ENCODE measurements at regions not wholly inside any gene's neighbourhood (a gene's known extent, or its start where the extent isn't known, plus 50 kb on each side); places are given as distances from the start of the nearest gene placed in this dataset.

DNA sequence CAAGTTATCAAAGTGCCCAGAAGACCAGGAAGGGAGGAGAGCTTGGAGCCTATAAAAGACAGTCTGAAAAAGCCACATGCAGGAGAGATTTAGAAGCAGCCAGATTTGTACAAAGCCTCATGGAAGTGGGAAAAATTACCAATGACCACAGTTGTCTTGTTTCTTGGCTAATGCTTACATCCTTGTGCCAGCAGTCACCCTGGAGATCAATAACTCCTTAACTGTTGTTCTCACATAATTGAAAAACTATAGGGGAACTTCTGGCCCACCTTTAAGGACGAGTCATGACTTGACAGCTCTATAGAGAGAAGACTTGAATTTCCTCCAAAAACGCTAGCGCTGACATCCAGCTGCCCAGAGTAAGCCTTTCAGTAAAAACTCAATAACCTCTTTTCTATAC is 313.1 kb downstream of the GALC start:
- Histone ChIP-seq H3K4me3 (ENCODE audit: control insufficient read depth in 1 of 7, extremely low read depth in 1 of 7, insufficient read depth in 4 of 7, low read depth in 2 of 7, low read length in 6 of 7) (no peak overlapping the region), H3K27ac (ENCODE audit: insufficient read depth in 1 of 2, low read depth in 1 of 2, low read length in 2 of 2, poor library complexity in 1 of 2, severe bottlenecking in 2 of 2) (no peak overlapping the region), H3K4me1 (ENCODE audit: control extremely low read depth in 1 of 4, control insufficient read depth in 4 of 4, insufficient read depth in 4 of 4, low read length in 3 of 4) (no peaks in the 10 kb centered on the region), H3K36me3 (ENCODE audit: control insufficient read depth in 4 of 4, insufficient read depth in 4 of 4, low read length in 3 of 4) (no peaks in the 10 kb centered on the region), H3K9me3 (ENCODE audit: control extremely low read depth in 1 of 5, control insufficient read depth in 4 of 5, insufficient read depth in 2 of 5, low read depth in 1 of 5, low read length in 4 of 5) (peaks cover 0 to 3% (median 0%) of the 10 kb centered on the region in 5 experiments), H3K27me3 (replicated peaks in 2 of 5; ENCODE audit: control insufficient read depth in 4 of 5, insufficient read depth in 5 of 5, low read length in 4 of 5) (no peaks in the 10 kb centered on the region)
- ChIA-PET POLR2A (no interaction called here), CTCF (no interaction called here)
- WGBS (ENCODE audit: insufficient coverage), result 100% methylated on average over 2 of the region's 3 CpGs
- no peak for DNase-seq

DNA sequence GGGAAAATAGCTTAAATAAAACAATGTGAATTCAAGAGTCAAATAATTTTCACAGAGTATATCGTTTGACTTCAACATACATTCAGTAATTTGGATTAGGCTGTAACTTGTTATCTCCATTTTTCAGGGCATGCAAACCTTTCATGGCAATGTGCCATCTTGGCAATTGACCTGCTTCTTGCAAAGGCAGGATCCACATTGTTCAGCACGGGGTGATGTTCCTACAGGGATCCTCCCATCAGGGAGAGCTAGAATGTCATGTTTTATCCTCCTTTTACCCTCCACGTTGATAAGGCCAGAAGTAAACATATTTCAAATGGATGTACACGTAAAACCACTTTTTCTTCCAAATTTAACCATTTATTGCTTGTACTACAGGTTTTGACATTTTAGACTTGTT is 314.4 kb downstream of the GALC start:
- H3K9me3 ChIP-seq (ENCODE audit: control extremely low read depth in 1 of 5, control insufficient read depth in 4 of 5, insufficient read depth in 2 of 5, low read depth in 1 of 5, low read length in 4 of 5), result peaks cover 0 to 3% (median 0%) of the 10 kb centered on the region in 5 experiments
- no peak overlapping the region for H3K4me3 ChIP-seq (ENCODE audit: control insufficient read depth in 1 of 7, extremely low read depth in 1 of 7, insufficient read depth in 4 of 7, low read depth in 2 of 7, low read length in 6 of 7)
- DNase-seq, result no peak
- no peaks in the 10 kb centered on the region for H3K27me3 ChIP-seq (replicated peaks in 2 of 5; ENCODE audit: control insufficient read depth in 4 of 5, insufficient read depth in 5 of 5, low read length in 4 of 5)
- WGBS (ENCODE audit: insufficient coverage), result 88% methylated on average over 4 of the region's 4 CpGs
- ChIA-PET CTCF (no interaction called here), POLR2A (no interaction called here)
- no peaks in the 10 kb centered on the region for H3K36me3 ChIP-seq (ENCODE audit: control insufficient read depth in 4 of 4, insufficient read depth in 4 of 4, low read length in 3 of 4)
- no peak overlapping the region for H3K27ac ChIP-seq (ENCODE audit: insufficient read depth in 1 of 2, low read depth in 1 of 2, low read length in 2 of 2, poor library complexity in 1 of 2, severe bottlenecking in 2 of 2)
- H3K4me1 ChIP-seq (ENCODE audit: control extremely low read depth in 1 of 4, control insufficient read depth in 4 of 4, insufficient read depth in 4 of 4, low read length in 3 of 4), result no peaks in the 10 kb centered on the region

DNA sequence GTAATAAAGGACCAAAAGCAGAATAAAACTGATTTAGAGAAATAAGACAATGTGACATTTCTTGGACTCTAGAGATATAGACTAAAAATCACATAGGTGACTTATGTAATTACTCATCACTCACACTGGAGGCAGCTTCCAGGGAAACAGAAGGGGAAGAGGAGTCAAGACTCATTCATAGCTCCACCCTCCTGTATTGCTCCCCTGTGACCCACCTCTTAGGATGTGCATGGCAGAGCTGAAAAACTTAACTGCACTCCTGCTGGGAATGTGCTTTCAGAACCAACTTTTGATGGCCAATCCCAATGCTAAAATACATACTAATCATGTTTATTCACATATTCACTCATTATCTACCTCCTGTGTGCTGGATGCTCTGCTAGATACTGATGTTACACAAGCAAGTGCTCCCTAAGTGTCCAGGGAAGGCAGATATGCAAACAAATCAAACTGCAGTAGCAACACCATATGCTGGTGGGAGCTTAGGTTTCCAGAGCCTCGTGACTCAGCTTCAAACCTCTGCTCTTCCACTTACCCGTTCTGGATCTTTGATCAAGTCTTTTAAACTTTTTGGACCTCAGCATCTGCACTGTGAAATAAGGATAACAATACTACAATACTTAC is 316.1 kb downstream of the GALC start:
- CTCF ChIA-PET, result no interaction called here
- Histone ChIP-seq H3K27me3 (replicated peaks in 2 of 5; ENCODE audit: control insufficient read depth in 4 of 5, insufficient read depth in 5 of 5, low read length in 4 of 5) (no peaks in the 10 kb centered on the region), H3K4me3 (ENCODE audit: control insufficient read depth in 1 of 7, extremely low read depth in 1 of 7, insufficient read depth in 4 of 7, low read depth in 2 of 7, low read length in 6 of 7) (no peak overlapping the region), H3K27ac (ENCODE audit: insufficient read depth in 1 of 2, low read depth in 1 of 2, low read length in 2 of 2, poor library complexity in 1 of 2, severe bottlenecking in 2 of 2) (no peak overlapping the region), H3K4me1 (ENCODE audit: control extremely low read depth in 1 of 4, control insufficient read depth in 4 of 4, insufficient read depth in 4 of 4, low read length in 3 of 4) (no peaks in the 10 kb centered on the region), H3K9me3 (ENCODE audit: control extremely low read depth in 1 of 5, control insufficient read depth in 4 of 5, insufficient read depth in 2 of 5, low read depth in 1 of 5, low read length in 4 of 5) (no peaks in the 10 kb centered on the region), H3K36me3 (ENCODE audit: control insufficient read depth in 4 of 4, insufficient read depth in 4 of 4, low read length in 3 of 4) (no peaks in the 10 kb centered on the region)
- WGBS (ENCODE audit: insufficient coverage), result no CpG with 5 or more reads among the region's 2 CpGs
- no peak for DNase-seq
- POLR2A ChIA-PET, result no interaction called here

DNA sequence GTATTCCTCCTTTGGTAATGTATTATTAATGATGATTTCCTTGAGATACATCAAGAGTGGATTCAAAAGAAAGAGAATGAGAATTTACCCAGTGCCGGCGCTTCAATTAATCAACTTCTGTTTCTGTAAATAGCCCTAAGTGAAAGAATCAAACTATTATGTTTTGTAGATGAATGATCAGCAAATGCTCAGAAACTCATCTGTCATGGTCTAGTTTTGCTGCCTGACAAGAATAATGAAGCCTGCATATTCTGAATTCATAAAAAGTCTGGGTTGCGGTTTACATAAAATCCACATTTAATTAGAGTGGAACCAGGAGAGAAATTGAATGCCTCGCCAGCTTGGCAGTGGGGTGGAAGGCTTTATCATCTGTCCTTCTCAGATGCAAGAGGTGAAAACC is 325.3 kb downstream of the GALC start:
- CTCF ChIA-PET, result no interaction called here
- Histone ChIP-seq H3K36me3 (ENCODE audit: control insufficient read depth in 4 of 4, insufficient read depth in 4 of 4, low read length in 3 of 4) (no peaks in the 10 kb centered on the region), H3K4me3 (ENCODE audit: control insufficient read depth in 1 of 7, extremely low read depth in 1 of 7, insufficient read depth in 4 of 7, low read depth in 2 of 7, low read length in 6 of 7) (no peak overlapping the region), H3K27me3 (replicated peaks in 2 of 5; ENCODE audit: control insufficient read depth in 4 of 5, insufficient read depth in 5 of 5, low read length in 4 of 5) (no peaks in the 10 kb centered on the region), H3K27ac (ENCODE audit: insufficient read depth in 1 of 2, low read depth in 1 of 2, low read length in 2 of 2, poor library complexity in 1 of 2, severe bottlenecking in 2 of 2) (no peak overlapping the region), H3K9me3 (ENCODE audit: control extremely low read depth in 1 of 5, control insufficient read depth in 4 of 5, insufficient read depth in 2 of 5, low read depth in 1 of 5, low read length in 4 of 5) (peaks cover 0 to 1% (median 0%) of the 10 kb centered on the region in 5 experiments), H3K4me1 (ENCODE audit: control extremely low read depth in 1 of 4, control insufficient read depth in 4 of 4, insufficient read depth in 4 of 4, low read length in 3 of 4) (no peaks in the 10 kb centered on the region)
- POLR2A ChIA-PET, result no interaction called here
- no peak for DNase-seq
- 86% methylated on average over 1 of the region's 4 CpGs for WGBS (ENCODE audit: insufficient coverage)

DNA sequence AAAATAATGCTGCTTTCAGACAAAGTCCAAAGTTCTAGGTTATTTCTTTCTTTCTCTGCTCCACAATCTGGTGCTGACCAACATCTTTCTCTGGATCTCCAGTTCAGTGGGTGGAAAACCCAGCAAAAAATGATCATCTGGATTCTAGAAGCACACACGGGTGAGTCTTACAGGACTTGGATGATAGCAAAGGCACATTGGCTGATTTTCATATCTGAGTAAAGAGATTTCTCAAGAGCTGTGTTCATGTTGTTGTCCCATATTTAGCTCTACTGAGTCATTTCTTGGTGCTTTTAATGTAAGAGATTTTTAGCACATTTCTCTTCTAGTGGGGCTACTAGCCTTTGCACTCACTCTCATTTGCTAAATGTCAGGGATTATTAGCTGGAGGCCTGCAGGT is 336.7 kb downstream of the GALC start:
- no peak for DNase-seq
- Histone ChIP-seq H3K4me3 (ENCODE audit: control insufficient read depth in 1 of 7, extremely low read depth in 1 of 7, insufficient read depth in 4 of 7, low read depth in 2 of 7, low read length in 6 of 7) (no peak overlapping the region), H3K4me1 (ENCODE audit: control extremely low read depth in 1 of 4, control insufficient read depth in 4 of 4, insufficient read depth in 4 of 4, low read length in 3 of 4) (no peaks in the 10 kb centered on the region), H3K27me3 (replicated peaks in 2 of 5; ENCODE audit: control insufficient read depth in 4 of 5, insufficient read depth in 5 of 5, low read length in 4 of 5) (no peaks in the 10 kb centered on the region), H3K36me3 (ENCODE audit: control insufficient read depth in 4 of 4, insufficient read depth in 4 of 4, low read length in 3 of 4) (no peaks in the 10 kb centered on the region), H3K9me3 (ENCODE audit: control extremely low read depth in 1 of 5, control insufficient read depth in 4 of 5, insufficient read depth in 2 of 5, low read depth in 1 of 5, low read length in 4 of 5) (peaks cover 0 to 4% (median 0%) of the 10 kb centered on the region in 5 experiments), H3K27ac (ENCODE audit: insufficient read depth in 1 of 2, low read depth in 1 of 2, low read length in 2 of 2, poor library complexity in 1 of 2, severe bottlenecking in 2 of 2) (no peak overlapping the region)
- WGBS (ENCODE audit: insufficient coverage), result 100% methylated on average over 1 of the region's 1 CpG
- POLR2A ChIA-PET, result no interaction called here
- CTCF ChIA-PET, result no interaction called here

DNA sequence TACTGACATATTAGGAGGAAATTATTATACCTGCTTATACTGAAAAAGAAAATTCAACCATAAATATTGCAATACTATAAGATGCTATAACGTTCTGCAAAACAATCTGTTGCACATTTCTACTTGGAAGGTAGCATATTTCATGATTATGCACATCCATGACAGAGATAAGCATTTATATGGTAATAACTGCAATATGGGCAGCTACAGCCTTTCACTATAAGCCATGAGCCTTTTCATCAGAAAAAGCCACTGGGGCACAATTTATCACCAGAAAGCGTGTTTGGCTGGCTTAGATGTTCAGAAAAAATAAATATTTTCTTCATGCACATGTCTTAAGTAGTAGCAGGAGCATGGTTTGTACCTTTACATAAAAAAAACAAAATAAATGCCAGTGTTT is 340.7 kb downstream of the GALC start:
- Histone ChIP-seq H3K4me3 (ENCODE audit: control insufficient read depth in 1 of 7, extremely low read depth in 1 of 7, insufficient read depth in 4 of 7, low read depth in 2 of 7, low read length in 6 of 7) (no peak overlapping the region), H3K27me3 (replicated peaks in 2 of 5; ENCODE audit: control insufficient read depth in 4 of 5, insufficient read depth in 5 of 5, low read length in 4 of 5) (no peaks in the 10 kb centered on the region), H3K27ac (ENCODE audit: insufficient read depth in 1 of 2, low read depth in 1 of 2, low read length in 2 of 2, poor library complexity in 1 of 2, severe bottlenecking in 2 of 2) (no peak overlapping the region), H3K36me3 (ENCODE audit: control insufficient read depth in 4 of 4, insufficient read depth in 4 of 4, low read length in 3 of 4) (no peaks in the 10 kb centered on the region), H3K9me3 (ENCODE audit: control extremely low read depth in 1 of 5, control insufficient read depth in 4 of 5, insufficient read depth in 2 of 5, low read depth in 1 of 5, low read length in 4 of 5) (peaks cover 0 to 12% (median 5%) of the 10 kb centered on the region in 5 experiments), H3K4me1 (ENCODE audit: control extremely low read depth in 1 of 4, control insufficient read depth in 4 of 4, insufficient read depth in 4 of 4, low read length in 3 of 4) (no peaks in the 10 kb centered on the region)
- CTCF ChIA-PET, result no interaction called here
- POLR2A ChIA-PET, result no interaction called here
- DNase-seq, result no peak
- no CpG with 5 or more reads among the region's 2 CpGs for WGBS (ENCODE audit: insufficient coverage)

DNA sequence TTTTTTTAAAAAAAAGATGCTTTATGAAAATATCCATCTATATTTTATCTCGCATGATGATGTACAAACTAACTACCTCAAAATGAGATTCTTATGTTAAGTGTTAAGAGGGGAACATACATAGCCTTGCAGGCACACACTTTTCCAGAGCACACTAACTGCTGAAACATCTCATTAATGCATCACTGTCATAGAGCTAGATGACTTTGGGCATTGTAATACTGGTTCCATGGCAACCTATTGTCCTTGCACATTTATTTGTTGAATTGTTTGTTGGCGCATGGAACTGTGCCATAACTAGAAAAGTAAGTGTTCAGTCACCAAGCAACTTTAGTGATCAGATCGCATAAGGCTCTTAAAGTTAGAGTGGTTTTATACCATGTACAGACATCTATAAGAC is 348.3 kb downstream of the GALC start:
- no CpG with 5 or more reads among the region's 3 CpGs for WGBS (ENCODE audit: insufficient coverage)

More for the DNA sequence above, 348.3 kb downstream of the GALC start:
- Histone ChIP-seq H3K4me1 (ENCODE audit: control extremely low read depth in 1 of 4, control insufficient read depth in 4 of 4, insufficient read depth in 4 of 4, low read length in 3 of 4) (no peaks in the 10 kb centered on the region), H3K27ac (ENCODE audit: insufficient read depth in 1 of 2, low read depth in 1 of 2, low read length in 2 of 2, poor library complexity in 1 of 2, severe bottlenecking in 2 of 2) (no peak overlapping the region), H3K9me3 (ENCODE audit: control extremely low read depth in 1 of 5, control insufficient read depth in 4 of 5, insufficient read depth in 2 of 5, low read depth in 1 of 5, low read length in 4 of 5) (peaks cover 0 to 8% (median 3%) of the 10 kb centered on the region in 5 experiments), H3K36me3 (ENCODE audit: control insufficient read depth in 4 of 4, insufficient read depth in 4 of 4, low read length in 3 of 4) (no peaks in the 10 kb centered on the region), H3K4me3 (ENCODE audit: control insufficient read depth in 1 of 7, extremely low read depth in 1 of 7, insufficient read depth in 4 of 7, low read depth in 2 of 7, low read length in 6 of 7) (no peak overlapping the region), H3K27me3 (replicated peaks in 2 of 5; ENCODE audit: control insufficient read depth in 4 of 5, insufficient read depth in 5 of 5, low read length in 4 of 5) (no peaks in the 10 kb centered on the region)
- ChIA-PET CTCF (no interaction called here), POLR2A (no interaction called here)
- DNase-seq, result no peak

All from common myeloid progenitor, CD34-positive (primary cell).